ENCODE measurements at regions not wholly inside any gene's neighbourhood (a gene's known extent, or its start where the extent isn't known, plus 50 kb on each side); places are given as distances from the start of the nearest gene placed in this dataset.

- POLR2A ChIA-PET: no interaction called here
- CTCF ChIA-PET: no interaction called here
- Histone ChIP-seq H4K20me1 (ENCODE audit: insufficient read depth) (no peaks in the 10 kb centered on the region), H3K36me3 (ENCODE audit: control insufficient read depth in 1 of 2, insufficient read depth in 2 of 2, low read length in 2 of 2) (no peaks in the 10 kb centered on the region), H3K4me1 (ENCODE audit: control insufficient read depth in 1 of 2, insufficient read depth in 2 of 2, low read length in 2 of 2) (no peaks in the 10 kb centered on the region), H3K4me2 (ENCODE audit: low read length) (no peak overlapping the region), H3K4me3 (replicated peaks in 1 of 2; ENCODE audit: low read depth in 1 of 2, low read length in 2 of 2) (no peak overlapping the region), H3K27me3 (ENCODE audit: insufficient read depth, low read length) (no peaks in the 10 kb centered on the region), H3K9ac (ENCODE audit: low read length) (no peak overlapping the region), H3K27ac (ENCODE audit: low read depth, low read length) (no peak overlapping the region), H3K9me2 (ENCODE audit: insufficient read depth) (no peaks in the 10 kb centered on the region), H3K79me2 (ENCODE audit: insufficient read depth, low read length) (no peaks in the 10 kb centered on the region), H3K9me3 (ENCODE audit: control insufficient read depth in 1 of 2, insufficient read depth in 1 of 2, low read depth in 1 of 2, low read length in 2 of 2) (peaks cover 15% of the 10 kb centered on the region in 2 experiments; a peak in 2 of 4 replicates), H2AFZ (ENCODE audit: low read depth, low read length, poor library complexity, severe bottlenecking) (no peak overlapping the region)
- TF ChIP-seq SP1 (IDR thresholded peaks at IDR 0.05; ENCODE audit: low read depth) (no peak), FOSL1 (IDR thresholded peaks at IDR 0.05; ENCODE audit: low read depth) (no peak), CBX3 (IDR thresholded peaks at IDR 0.05; ENCODE audit: low read depth) (no peak), YY1 (IDR thresholded peaks at IDR 0.05; ENCODE audit: extremely low read depth, insufficient replicate concordance, low read depth, low read length) (no peak)
- RAD21 ChIA-PET (ENCODE audit: low non-redundant PET in 1 of 2, low total read pairs in 2 of 2, uncharacterized antibody in 2 of 2, unreplicated experiment in 2 of 2): no interaction called here
- BruUV-seq (replicated peaks): no TSS peak
- intact Hi-C loops (cut with micrococcal nuclease): no loop called here
- ATAC-seq: no peak
- no peak for DNase-seq (ENCODE audit: low read depth, low spot score)
Observed at GRCh38 chr13:37361608-37362007, 237.0 kb downstream of the POSTN start.

- no peaks in the 10 kb centered on the region for H3K27me3 ChIP-seq (ENCODE audit: insufficient read depth, low read length)
- intact Hi-C loops (cut with micrococcal nuclease): no loop called here
- no peak overlapping the region for H3K9ac ChIP-seq (ENCODE audit: low read length)
- no peak overlapping the region for H2AFZ ChIP-seq (ENCODE audit: low read depth, low read length, poor library complexity, severe bottlenecking)
- POLR2A ChIA-PET: no interaction called here
- no peak overlapping the region for H3K27ac ChIP-seq (ENCODE audit: low read depth, low read length)
- TF ChIP-seq EZH2 (IDR thresholded peaks at IDR 0.05): no peak
- no peak for TF ChIP-seq JUND (IDR thresholded peaks at IDR 0.05)
- TF ChIP-seq EZH2phosphoT487 (IDR thresholded peaks at IDR 0.05; ENCODE audit: borderline replicate concordance): no peak
- no peak for TF ChIP-seq ATF3 (IDR thresholded peaks at IDR 0.05)
- BruUV-seq (replicated peaks): no TSS peak
- no peak for ATAC-seq
- H3K4me3 ChIP-seq (replicated peaks in 1 of 2; ENCODE audit: low read depth in 1 of 2, low read length in 2 of 2): no peak overlapping the region
- H3K36me3 ChIP-seq (ENCODE audit: control insufficient read depth in 1 of 2, insufficient read depth in 2 of 2, low read length in 2 of 2): no peaks in the 10 kb centered on the region
- H3K4me1 ChIP-seq (ENCODE audit: control insufficient read depth in 1 of 2, insufficient read depth in 2 of 2, low read length in 2 of 2): no peaks in the 10 kb centered on the region
- CTCF ChIA-PET: no interaction called here
- H3K9me2 ChIP-seq (ENCODE audit: insufficient read depth): no peaks in the 10 kb centered on the region
- H3K79me2 ChIP-seq (ENCODE audit: insufficient read depth, low read length): no peaks in the 10 kb centered on the region
- peaks cover 15 to 16% of the 10 kb centered on the region in 2 experiments; a peak in 2 of 4 replicates for H3K9me3 ChIP-seq (ENCODE audit: control insufficient read depth in 1 of 2, insufficient read depth in 1 of 2, low read depth in 1 of 2, low read length in 2 of 2)
- no peaks in the 10 kb centered on the region for H4K20me1 ChIP-seq (ENCODE audit: insufficient read depth)
- no peak overlapping the region for H3K4me2 ChIP-seq (ENCODE audit: low read length)
- RAD21 ChIA-PET (ENCODE audit: low non-redundant PET in 1 of 2, low total read pairs in 2 of 2, uncharacterized antibody in 2 of 2, unreplicated experiment in 2 of 2): no interaction called here
- no peak for DNase-seq (ENCODE audit: low read depth, low spot score)
Observed at GRCh38 chr13:37360556-37360955, 238.0 kb downstream of the POSTN start.

All from HCT116 (cell line).